ENCODE measurements at regions not wholly inside any gene's neighbourhood (a gene's known extent, or its start where the extent isn't known, plus 50 kb on each side); places are given as distances from the start of the nearest gene placed in this dataset.
"Not testable (repeated sequence)": the region's sequence is repeated elsewhere in the genome, so short reads cannot be mapped to it uniquely, and the experiment has no call there.

- no peak for TF ChIP-seq CTCF (IDR thresholded peaks at IDR 0.05; ENCODE audit: low read depth, low read length)
- CTCF ChIA-PET, result interaction anchor here (0.8 kb wide), 1 partner anchor 14 kb away, joined by 3 read pairs; no protein-coding TSS in a partner anchor
- Histone ChIP-seq H3K9me3 (ENCODE audit: control insufficient read depth, insufficient read depth, low read length) (no peaks in the 10 kb centered on the region; the same call in 1 of the 2 replicates), H3K27me3 (ENCODE audit: control insufficient read depth, insufficient read depth, low read length) (no peaks in the 10 kb centered on the region), H3K27ac (ENCODE audit: low read depth, low read length) (no peak overlapping the region), H3K4me3 (ENCODE audit: low read depth, low read length) (no peak overlapping the region)
- no peak for DNase-seq (ENCODE audit: low read depth, low spot score)
- POLR2A ChIA-PET, result no interaction called here
Measured at GRCh38 chr3:171915275-171915674, 72.1 kb downstream of the TMEM212 start.

- POLR2A ChIA-PET, result no interaction called here
- H3K27ac ChIP-seq (ENCODE audit: low read depth, low read length), result no peak overlapping the region
- CTCF ChIA-PET, result no interaction called here
- no peaks in the 10 kb centered on the region for H3K27me3 ChIP-seq (ENCODE audit: control insufficient read depth, insufficient read depth, low read length)
- TF ChIP-seq CTCF (IDR thresholded peaks at IDR 0.05; ENCODE audit: low read depth, low read length), result no peak
- no peaks in the 10 kb centered on the region; the same call in 1 of the 2 replicates for H3K9me3 ChIP-seq (ENCODE audit: control insufficient read depth, insufficient read depth, low read length)
- no peak overlapping the region for H3K4me3 ChIP-seq (ENCODE audit: low read depth, low read length)
- DNase-seq (ENCODE audit: low read depth, low spot score), result no peak
Measured at GRCh38 chr3:171916888-171917287, 73.7 kb downstream of the TMEM212 start.

DNA sequence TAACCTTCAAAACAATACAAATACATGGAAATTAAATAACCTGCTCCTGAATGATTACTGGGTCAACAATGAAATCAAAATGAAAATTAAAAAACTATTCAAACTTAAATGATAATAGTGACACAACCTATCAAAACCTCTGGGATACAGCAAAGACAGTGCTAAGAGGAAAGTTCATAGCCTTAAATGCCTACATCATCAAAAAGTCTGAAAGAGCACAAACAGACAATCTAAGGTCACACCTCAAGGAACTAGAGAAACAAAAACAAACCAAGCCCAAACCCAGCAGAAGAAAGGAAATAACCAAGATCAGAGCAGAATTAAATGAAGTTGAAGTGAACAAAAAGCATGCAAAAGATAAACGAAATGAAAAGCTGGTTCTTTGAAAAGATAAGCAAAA, 79.5 kb downstream of the TMEM212 start:
- H3K9me3 ChIP-seq (ENCODE audit: control insufficient read depth, insufficient read depth, low read length); POLR2A ChIA-PET; H3K4me3 ChIP-seq (ENCODE audit: low read depth, low read length); H3K27ac ChIP-seq (ENCODE audit: low read depth, low read length); H3K27me3 ChIP-seq (ENCODE audit: control insufficient read depth, insufficient read depth, low read length); DNase-seq (ENCODE audit: low read depth, low spot score); CTCF ChIA-PET: not testable (repeated sequence)

DNA sequence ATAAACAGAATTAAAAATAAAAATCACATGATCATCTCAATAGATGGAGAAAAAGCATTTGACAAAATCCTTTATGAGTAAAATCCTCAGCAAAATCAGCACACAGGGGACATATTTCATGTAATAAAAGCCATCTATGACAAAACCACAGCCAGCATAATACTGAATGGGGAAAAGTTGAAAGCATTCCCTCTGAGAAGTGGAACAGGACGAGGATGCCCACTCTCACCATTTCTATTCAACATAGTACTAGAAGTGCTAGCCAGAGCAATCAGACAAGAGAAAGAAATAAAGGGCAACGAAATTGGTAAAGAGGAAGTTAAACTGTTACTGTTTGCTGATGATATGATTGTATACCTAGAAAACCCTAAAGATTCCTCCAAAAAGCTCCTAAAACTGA, 80.5 kb downstream of the TMEM212 start:
- DNase-seq (ENCODE audit: low read depth, low spot score); H3K27me3 ChIP-seq (ENCODE audit: control insufficient read depth, insufficient read depth, low read length); POLR2A ChIA-PET; H3K27ac ChIP-seq (ENCODE audit: low read depth, low read length); H3K4me3 ChIP-seq (ENCODE audit: low read depth, low read length); H3K9me3 ChIP-seq (ENCODE audit: control insufficient read depth, insufficient read depth, low read length): not testable (repeated sequence)
- CTCF ChIA-PET, result interaction anchor here (1.2 kb wide), 1 partner anchor 408 kb away, joined by 3 read pairs; no protein-coding TSS in a partner anchor

- POLR2A ChIA-PET, result interaction anchor here (0.6 kb wide), 1 partner anchor 252 kb away, joined by 3 read pairs; no protein-coding TSS in a partner anchor
Measured at GRCh38 chr3:171924864-171925263, 81.7 kb downstream of the TMEM212 start.

DNA sequence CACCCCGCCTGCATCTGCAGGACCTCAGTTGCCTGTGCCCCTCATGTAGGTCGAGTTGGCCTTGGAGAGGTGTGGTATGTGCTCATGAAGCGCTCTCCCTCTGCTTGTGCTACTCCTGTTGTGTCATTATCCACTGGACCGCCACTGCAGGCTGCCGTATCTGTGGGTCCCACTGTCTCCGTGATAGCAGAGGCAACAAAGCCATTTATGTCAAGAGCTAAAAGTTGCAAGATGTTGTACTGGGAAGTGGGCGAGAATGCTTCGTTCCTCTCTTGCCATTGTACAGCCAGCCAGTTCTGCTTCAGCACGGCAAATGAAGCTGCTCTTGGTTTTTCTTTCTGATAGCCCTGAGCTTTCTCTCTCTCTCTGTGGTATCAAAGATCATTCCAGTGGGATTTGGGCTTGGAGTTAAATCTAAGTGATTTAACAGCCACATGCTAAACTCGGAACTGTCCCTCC, 89.0 kb downstream of the TMEM212 start:
- POLR2A ChIA-PET, result no interaction called here
- DNase-seq (ENCODE audit: low read depth, low spot score), result no peak
- Histone ChIP-seq H3K27ac (ENCODE audit: low read depth, low read length) (no peak overlapping the region), H3K9me3 (ENCODE audit: control insufficient read depth, insufficient read depth, low read length) (no peaks in the 10 kb centered on the region), H3K4me3 (ENCODE audit: low read depth, low read length) (no peak overlapping the region), H3K27me3 (ENCODE audit: control insufficient read depth, insufficient read depth, low read length) (no peaks in the 10 kb centered on the region)
- CTCF ChIA-PET, result interaction anchor here (0.6 kb wide), 1 partner anchor 38 kb away, joined by 3 read pairs; no protein-coding TSS in a partner anchor
- TF ChIP-seq CTCF (IDR thresholded peaks at IDR 0.05; ENCODE audit: low read depth, low read length), result no peak

More at GRCh38 chr3:171924864-171925263, 81.7 kb downstream of the TMEM212 start:
- H3K27ac ChIP-seq (ENCODE audit: low read depth, low read length); H3K4me3 ChIP-seq (ENCODE audit: low read depth, low read length); DNase-seq (ENCODE audit: low read depth, low spot score); H3K9me3 ChIP-seq (ENCODE audit: control insufficient read depth, insufficient read depth, low read length); CTCF ChIA-PET; H3K27me3 ChIP-seq (ENCODE audit: control insufficient read depth, insufficient read depth, low read length): not testable (repeated sequence)

Measured in AG04450 (cell line).